Medulla oblongata (tissue), 1 donor: ENCODE measurements at regions not wholly inside any gene's neighbourhood (a gene's known extent, or its start where the extent isn't known, plus 50 kb on each side); places are given as distances from the start of the nearest gene placed in this dataset.
A peak's percentile ranks its signal among the peaks of the same experiment; 100 is the strongest.

Source experiments
- DNase-seq: peaks from one replicate; pipeline ENCODE4 v3.0.0-alpha.2; 2015; ENCODE audit errors: extremely low spot score

- peak; percentile 18 for DNase-seq
These were observed 415.8 kb upstream of the SEMA6D start for GRCh38 chr15:47301481-47301880.

- no peak for DNase-seq
These were observed 412.6 kb upstream of the SEMA6D start for GRCh38 chr15:47304656-47305055.

GRCh38 chr15:47312161-47312560 lies 405.1 kb upstream of the SEMA6D start:
- DNase-seq, result no peak

- DNase-seq, result no peak
These were observed 390.6 kb upstream of the SEMA6D start for GRCh38 chr15:47326410-47327333.

GRCh38 chr15:47331829-47332393 lies 385.4 kb upstream of the SEMA6D start:
- no peak for DNase-seq

GRCh38 chr15:47332481-47332880 lies 384.8 kb upstream of the SEMA6D start:
- no peak for DNase-seq

- DNase-seq, result no peak
These were observed 383.6 kb upstream of the SEMA6D start for GRCh38 chr15:47333734-47334133.

- no peak for DNase-seq
These were observed 382.3 kb upstream of the SEMA6D start for GRCh38 chr15:47334805-47335535.

GRCh38 chr15:47337106-47337505 lies 380.2 kb upstream of the SEMA6D start:
- DNase-seq, result no peak

- DNase-seq, result no peak
These were observed 379.5 kb upstream of the SEMA6D start for GRCh38 chr15:47337836-47338235.

GRCh38 chr15:47338771-47339170 lies 378.5 kb upstream of the SEMA6D start:
- no peak for DNase-seq

- DNase-seq, result no peak
These were observed 377.3 kb upstream of the SEMA6D start for GRCh38 chr15:47339800-47340570.

GRCh38 chr15:47340571-47340920 lies 376.8 kb upstream of the SEMA6D start:
- DNase-seq, result no peak

GRCh38 chr15:47349179-47349578 lies 368.1 kb upstream of the SEMA6D start:
- no peak for DNase-seq

- DNase-seq, result no peak
These were observed 365.8 kb upstream of the SEMA6D start for GRCh38 chr15:47351501-47351900.

GRCh38 chr15:47352217-47352616 lies 365.1 kb upstream of the SEMA6D start:
- no peak for DNase-seq

GRCh38 chr15:47355759-47356158 lies 361.5 kb upstream of the SEMA6D start:
- DNase-seq, result no peak

- DNase-seq, result no peak
These were observed 361.0 kb upstream of the SEMA6D start for GRCh38 chr15:47356297-47356696.

- DNase-seq, result no peak
These were observed 358.4 kb upstream of the SEMA6D start for GRCh38 chr15:47358876-47359275.

- DNase-seq, result no peak
These were observed 357.0 kb upstream of the SEMA6D start for GRCh38 chr15:47360305-47360704.

GRCh38 chr15:47362118-47362905 lies 355.0 kb upstream of the SEMA6D start:
- DNase-seq, result no peak
